NOMO-1 (cell line): ENCODE measurements at regions not wholly inside any gene's neighbourhood (a gene's known extent, or its start where the extent isn't known, plus 50 kb on each side); places are given as distances from the start of the nearest gene placed in this dataset.

ENCODE experiments used
- DNase-seq, 2 experiments: peaks; one replicate each; lab custom pipeline; 2025; ENCODE audit not compliant: unreplicated experiment in 2 of 2; lab: John Stamatoyannopoulos, UW

- DNase-seq, result no peak
These were observed 195.9 kb upstream of the POU3F1 start for GRCh38 chr1:38242506-38242905.

- no peak for DNase-seq
These were observed 195.2 kb upstream of the POU3F1 start for GRCh38 chr1:38241594-38242334.

GRCh38 chr1:38240618-38241017, 194.0 kb upstream of the POU3F1 start:
- DNase-seq, result no peak

GRCh38 chr1:38239258-38239835, 192.8 kb upstream of the POU3F1 start:
- DNase-seq, result no peak

GRCh38 chr1:38238294-38238693, 191.7 kb upstream of the POU3F1 start:
- DNase-seq, result no peak

GRCh38 chr1:38235705-38236104, 189.1 kb upstream of the POU3F1 start:
- DNase-seq, result no peak

- DNase-seq, result no peak
These were observed 185.3 kb upstream of the POU3F1 start for GRCh38 chr1:38231941-38232340.

GRCh38 chr1:38228718-38229117, 182.1 kb upstream of the POU3F1 start:
- DNase-seq, result no peak

- no peak for DNase-seq
These were observed 179.2 kb upstream of the POU3F1 start for GRCh38 chr1:38225745-38226144.

- no peak for DNase-seq
These were observed 176.8 kb upstream of the POU3F1 start for GRCh38 chr1:38223391-38223790.

GRCh38 chr1:38222891-38223290, 176.3 kb upstream of the POU3F1 start:
- DNase-seq, result no peak

GRCh38 chr1:38221006-38221649, 174.5 kb upstream of the POU3F1 start:
- DNase-seq, result no peak

GRCh38 chr1:38217316-38217715, 170.7 kb upstream of the POU3F1 start:
- DNase-seq, result no peak

GRCh38 chr1:38213646-38214434, 167.2 kb upstream of the POU3F1 start:
- DNase-seq, result no peak

- DNase-seq, result no peak
These were observed 164.2 kb upstream of the POU3F1 start for GRCh38 chr1:38210895-38211177.

GRCh38 chr1:38210021-38210894, 163.7 kb upstream of the POU3F1 start:
- no peak for DNase-seq

- DNase-seq, result no peak
These were observed 162.4 kb upstream of the POU3F1 start for GRCh38 chr1:38208716-38209632.

GRCh38 chr1:38207906-38208305, 161.3 kb upstream of the POU3F1 start:
- DNase-seq, result no peak

- no peak for DNase-seq
These were observed 160.7 kb upstream of the POU3F1 start for GRCh38 chr1:38207275-38207674.

GRCh38 chr1:38204698-38205097, 158.1 kb upstream of the POU3F1 start:
- DNase-seq, result no peak
